Activated CD8-positive, alpha-beta memory T cell treated with anti-CD3 and anti-CD28 coated beads for 24 hours (primary cell): ENCODE measurements at regions not wholly inside any gene's neighbourhood (a gene's known extent, or its start where the extent isn't known, plus 50 kb on each side); places are given as distances from the start of the nearest gene placed in this dataset.

ENCODE experiments used
- DNase-seq: peaks from one replicate; pipeline ENCODE4 v3.0.0-alpha.2; 2020

GRCh38 chr3:176931991-176932390 is 265.3 kb downstream of the TBL1XR1 start:
- no peak for DNase-seq

- DNase-seq, result no peak
Measured at GRCh38 chr3:176930942-176931341, 266.3 kb downstream of the TBL1XR1 start.

- DNase-seq, result no peak
Measured at GRCh38 chr3:176928582-176928931, 268.7 kb downstream of the TBL1XR1 start.

- no peak for DNase-seq
Measured at GRCh38 chr3:176927706-176928581, 269.3 kb downstream of the TBL1XR1 start.

GRCh38 chr3:176927280-176927679 is 270.0 kb downstream of the TBL1XR1 start:
- no peak for DNase-seq

- DNase-seq, result no peak
Measured at GRCh38 chr3:176926688-176927087, 270.6 kb downstream of the TBL1XR1 start.

- no peak for DNase-seq
Measured at GRCh38 chr3:176926034-176926433, 271.2 kb downstream of the TBL1XR1 start.

- DNase-seq, result no peak
Measured at GRCh38 chr3:176920766-176921160, 276.5 kb downstream of the TBL1XR1 start.

GRCh38 chr3:176919836-176920765 is 277.2 kb downstream of the TBL1XR1 start:
- no peak for DNase-seq

- DNase-seq, result no peak
Measured at GRCh38 chr3:176916777-176917176, 280.5 kb downstream of the TBL1XR1 start.

- DNase-seq, result no peak
Measured at GRCh38 chr3:176914764-176915163, 282.5 kb downstream of the TBL1XR1 start.

GRCh38 chr3:176911579-176911978 is 285.7 kb downstream of the TBL1XR1 start:
- DNase-seq, result no peak

- DNase-seq, result no peak
Measured at GRCh38 chr3:176909044-176909443, 288.2 kb downstream of the TBL1XR1 start.

- DNase-seq, result no peak
Measured at GRCh38 chr3:176906046-176906905, 291.0 kb downstream of the TBL1XR1 start.

GRCh38 chr3:176905331-176905730 is 292.0 kb downstream of the TBL1XR1 start:
- no peak for DNase-seq

GRCh38 chr3:176904506-176904905 is 292.8 kb downstream of the TBL1XR1 start:
- DNase-seq, result no peak

- DNase-seq, result no peak
Measured at GRCh38 chr3:176896640-176897039, 300.6 kb downstream of the TBL1XR1 start.

- no peak for DNase-seq
Measured at GRCh38 chr3:176896165-176896564, 301.1 kb downstream of the TBL1XR1 start.

- DNase-seq, result no peak
Measured at GRCh38 chr3:176879710-176880109, 317.6 kb downstream of the TBL1XR1 start.

- no peak for DNase-seq
Measured at GRCh38 chr3:176873261-176873660, 324.0 kb downstream of the TBL1XR1 start.

- peak; percentile 76 for DNase-seq
Measured at GRCh38 chr3:176872771-176873209, 324.5 kb downstream of the TBL1XR1 start.

GRCh38 chr3:176870451-176870850 is 326.8 kb downstream of the TBL1XR1 start:
- no peak for DNase-seq
